Esophagus squamous epithelium (tissue), 4 donors: ENCODE measurements at regions not wholly inside any gene's neighbourhood (a gene's known extent, or its start where the extent isn't known, plus 50 kb on each side); places are given as distances from the start of the nearest gene placed in this dataset.

Source experiments
- POLR2A ChIP-seq, 4 donors: fragments of 450-650 bp; IDR thresholded peaks; one replicate each; pipeline ENCODE4 v1.6.1; 2017; ENCODE audit warnings: antibody characterized with exemption in 4 of 4, mild to moderate bottlenecking in 4 of 4, moderate library complexity in 3 of 4
- TF ChIP-seq, protein P1 (sequence below), 6 experiments: fragments of 450-650 bp in 4 of 6; fragments of 200-600 bp in 2 of 6; sonication (generic) in 2 of 6; IDR thresholded peaks; one replicate each; pipeline ENCODE4 v1.5.1; 2016 to 2019; ENCODE audit warnings: antibody characterized with exemption in 6 of 6, mild to moderate bottlenecking in 4 of 6, moderate library complexity in 4 of 6

DNA sequence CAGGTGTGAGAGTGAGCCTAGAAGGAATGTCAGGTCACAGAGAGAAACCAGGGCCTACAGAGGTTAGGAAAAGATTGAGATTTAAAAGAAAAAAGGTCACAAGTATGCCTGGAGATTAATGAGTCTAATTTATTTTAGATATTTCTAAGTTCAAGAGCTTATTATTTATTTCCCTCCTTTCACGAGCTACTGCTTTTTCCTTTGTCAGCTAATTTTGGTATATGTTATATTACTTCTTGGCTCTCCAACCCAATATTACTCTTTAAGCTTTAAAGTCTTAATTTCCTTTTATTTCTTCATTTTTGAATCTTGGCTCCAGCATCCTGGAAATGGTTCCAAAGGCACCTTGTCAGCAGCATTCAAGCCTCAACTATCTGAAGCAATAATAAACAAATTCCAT, 109.5 kb upstream of the MIS18BP1 start:
- TF ChIP-seq, protein P1, sequence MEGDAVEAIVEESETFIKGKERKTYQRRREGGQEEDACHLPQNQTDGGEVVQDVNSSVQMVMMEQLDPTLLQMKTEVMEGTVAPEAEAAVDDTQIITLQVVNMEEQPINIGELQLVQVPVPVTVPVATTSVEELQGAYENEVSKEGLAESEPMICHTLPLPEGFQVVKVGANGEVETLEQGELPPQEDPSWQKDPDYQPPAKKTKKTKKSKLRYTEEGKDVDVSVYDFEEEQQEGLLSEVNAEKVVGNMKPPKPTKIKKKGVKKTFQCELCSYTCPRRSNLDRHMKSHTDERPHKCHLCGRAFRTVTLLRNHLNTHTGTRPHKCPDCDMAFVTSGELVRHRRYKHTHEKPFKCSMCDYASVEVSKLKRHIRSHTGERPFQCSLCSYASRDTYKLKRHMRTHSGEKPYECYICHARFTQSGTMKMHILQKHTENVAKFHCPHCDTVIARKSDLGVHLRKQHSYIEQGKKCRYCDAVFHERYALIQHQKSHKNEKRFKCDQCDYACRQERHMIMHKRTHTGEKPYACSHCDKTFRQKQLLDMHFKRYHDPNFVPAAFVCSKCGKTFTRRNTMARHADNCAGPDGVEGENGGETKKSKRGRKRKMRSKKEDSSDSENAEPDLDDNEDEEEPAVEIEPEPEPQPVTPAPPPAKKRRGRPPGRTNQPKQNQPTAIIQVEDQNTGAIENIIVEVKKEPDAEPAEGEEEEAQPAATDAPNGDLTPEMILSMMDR (IDR thresholded peaks at IDR 0.05): no peak
- TF ChIP-seq POLR2A (IDR thresholded peaks at IDR 0.05): no peak
